HEK293T (cell line): ENCODE measurements at regions not wholly inside any gene's neighbourhood (a gene's known extent, or its start where the extent isn't known, plus 50 kb on each side); places are given as distances from the start of the nearest gene placed in this dataset.

Experiments
- CTCF ChIA-PET: fragments of 350-600 bp; formaldehyde crosslinking; extraction: SDS; loops from one replicate; lab custom pipeline; 2021; ENCODE audit warnings: antibody characterized with exemption, inconsistent platforms; lab: Yijun Ruan, JAX
- POLR2A ChIA-PET: fragments of 350-600 bp; formaldehyde crosslinking; extraction: SDS; loops from one replicate; lab custom pipeline; 2020; ENCODE audit warnings: antibody characterized with exemption, inconsistent platforms; lab: Yijun Ruan, JAX
- DNase-seq: peaks from one replicate; pipeline ENCODE4 v3.0.0; 2012; ENCODE audit warnings: mixed read lengths; ENCODE audit errors: extremely low spot score
- ARNT ChIP-seq: fragments of 450-650 bp; IDR thresholded peaks from 2 replicates; pipeline ENCODE4 v1.6.1; 2017; ENCODE audit warnings: mild to moderate bottlenecking
- BHLHE40 ChIP-seq: fragments of 450-650 bp; IDR thresholded peaks from 2 replicates; pipeline ENCODE4 v1.6.1; 2016; ENCODE audit warnings: mild to moderate bottlenecking, moderate library complexity, borderline replicate concordance
- CTBP1 ChIP-seq: fragments of 450-650 bp; IDR thresholded peaks from 2 replicates; pipeline ENCODE4 v1.6.1; 2016; ENCODE audit warnings: borderline replicate concordance
- ELF4 ChIP-seq: fragments of 450-650 bp; IDR thresholded peaks from 2 replicates; pipeline ENCODE4 v1.6.1; 2017; ENCODE audit warnings: antibody characterized with exemption
- FOXA1 ChIP-seq: fragments of 450-650 bp; IDR thresholded peaks from 2 replicates; pipeline ENCODE4 v1.6.1; 2016; ENCODE audit warnings: mild to moderate bottlenecking
- FOXK2 ChIP-seq: fragments of 450-650 bp; IDR thresholded peaks from 2 replicates; pipeline ENCODE4 v1.6.1; 2016; ENCODE audit warnings: mild to moderate bottlenecking
- FOXM1 ChIP-seq: fragments of 450-650 bp; IDR thresholded peaks from 2 replicates; pipeline ENCODE4 v1.6.1; 2017; ENCODE audit warnings: mild to moderate bottlenecking, borderline replicate concordance
- HDGF ChIP-seq: fragments of 450-650 bp; IDR thresholded peaks from 2 replicates; pipeline ENCODE4 v1.6.1; 2017; ENCODE audit warnings: antibody characterized with exemption, borderline replicate concordance
- L3MBTL2 ChIP-seq: fragments of 450-650 bp; conservative IDR thresholded peaks from 2 replicates; pipeline ENCODE4 v1.6.1; 2016; ENCODE audit warnings: mild to moderate bottlenecking
- LEF1 ChIP-seq: fragments of 450-650 bp; IDR thresholded peaks from 2 replicates; pipeline ENCODE4 v1.6.1; 2017; ENCODE audit warnings: mild to moderate bottlenecking, borderline replicate concordance
- NFRKB ChIP-seq: fragments of 450-650 bp; IDR thresholded peaks from 2 replicates; pipeline ENCODE4 v1.6.1; 2016; ENCODE audit warnings: mild to moderate bottlenecking, moderate library complexity
- SP1 ChIP-seq: fragments of 450-650 bp; IDR thresholded peaks from 2 replicates; pipeline ENCODE4 v1.6.1; 2017
- SUZ12 ChIP-seq: fragments of 450-650 bp; IDR thresholded peaks from 2 replicates; pipeline ENCODE4 v1.6.1; 2016; ENCODE audit warnings: mild to moderate bottlenecking
- TARDBP ChIP-seq: fragments of 450-650 bp; IDR thresholded peaks from 2 replicates; pipeline ENCODE4 v1.6.1; 2016
- ZNF384 ChIP-seq: fragments of 450-650 bp; IDR thresholded peaks from 2 replicates; pipeline ENCODE4 v1.6.1; 2016
- TF ChIP-seq, protein P1 (sequence below): fragments of 450-650 bp; IDR thresholded peaks from 2 replicates; pipeline ENCODE4 v1.6.1; 2016

DNA sequence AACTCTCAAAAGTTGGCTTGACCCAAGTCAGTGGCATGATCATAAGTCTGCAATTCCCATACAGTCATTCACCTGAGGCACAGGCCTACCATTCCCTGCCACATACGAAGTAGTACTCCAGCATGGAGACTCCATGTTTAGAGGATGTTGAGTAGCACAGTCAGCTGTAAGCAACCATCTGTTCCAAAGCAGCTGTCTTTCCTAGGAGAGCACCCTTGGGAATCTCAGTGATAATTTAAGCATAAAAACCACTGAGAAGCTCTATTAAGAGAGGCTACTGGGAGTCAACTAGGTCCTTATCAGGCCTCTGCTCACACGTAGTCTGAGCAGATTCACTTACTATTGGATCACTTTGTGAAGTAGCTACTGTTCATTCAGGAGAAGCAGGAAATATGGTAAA, 61.6 kb upstream of the UNC5B start:
- TF ChIP-seq NFRKB (no peak), FOXK2 (no peak), BHLHE40 (no peak), ZNF384 (no peak), TARDBP (no peak), FOXA1 (no peak), ELF4 (no peak), L3MBTL2 (no peak), FOXM1 (no peak), SP1 (no peak), CTBP1 (no peak), SUZ12 (no peak), HDGF (no peak), ARNT (no peak), LEF1 (no peak)
- TF ChIP-seq, protein P1, sequence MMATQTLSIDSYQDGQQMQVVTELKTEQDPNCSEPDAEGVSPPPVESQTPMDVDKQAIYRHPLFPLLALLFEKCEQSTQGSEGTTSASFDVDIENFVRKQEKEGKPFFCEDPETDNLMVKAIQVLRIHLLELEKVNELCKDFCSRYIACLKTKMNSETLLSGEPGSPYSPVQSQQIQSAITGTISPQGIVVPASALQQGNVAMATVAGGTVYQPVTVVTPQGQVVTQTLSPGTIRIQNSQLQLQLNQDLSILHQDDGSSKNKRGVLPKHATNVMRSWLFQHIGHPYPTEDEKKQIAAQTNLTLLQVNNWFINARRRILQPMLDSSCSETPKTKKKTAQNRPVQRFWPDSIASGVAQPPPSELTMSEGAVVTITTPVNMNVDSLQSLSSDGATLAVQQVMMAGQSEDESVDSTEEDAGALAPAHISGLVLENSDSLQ = no peak
- ChIA-PET POLR2A (no interaction called here), CTCF (no interaction called here)
- no peak for DNase-seq

DNA sequence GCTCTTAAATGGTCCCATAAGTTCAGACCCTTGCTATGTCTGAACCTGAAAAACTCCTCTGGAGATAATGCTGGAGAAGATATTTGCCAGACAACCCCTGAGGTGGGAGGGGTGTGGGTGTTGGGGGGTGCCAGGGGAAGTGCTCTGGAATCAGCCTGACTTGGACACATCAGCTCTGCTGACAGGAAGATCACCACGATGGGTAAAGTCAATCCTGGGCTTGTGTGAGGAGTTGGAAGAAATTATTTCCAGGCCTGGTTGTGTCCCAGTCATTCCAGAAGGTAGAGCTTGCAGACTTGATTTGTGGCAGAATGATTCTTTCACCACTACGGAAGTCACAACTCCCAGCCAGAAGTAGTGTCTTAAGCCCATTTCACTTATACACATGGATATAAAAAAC, 60.3 kb upstream of the UNC5B start:
- DNase-seq = no peak
- POLR2A ChIA-PET = no interaction called here
- CTCF ChIA-PET = no interaction called here
- no peak for TF ChIP-seq LEF1
- no peak for TF ChIP-seq BHLHE40
- no peak for TF ChIP-seq SP1
- TF ChIP-seq FOXM1 = no peak
- no peak for TF ChIP-seq TARDBP
- TF ChIP-seq SUZ12 = no peak
- TF ChIP-seq L3MBTL2 = no peak
- no peak for TF ChIP-seq CTBP1
- TF ChIP-seq, protein P1 = no peak
- TF ChIP-seq FOXA1 = no peak
- no peak for TF ChIP-seq FOXK2
- no peak for TF ChIP-seq ZNF384
- no peak for TF ChIP-seq ELF4
- no peak for TF ChIP-seq ARNT

DNA sequence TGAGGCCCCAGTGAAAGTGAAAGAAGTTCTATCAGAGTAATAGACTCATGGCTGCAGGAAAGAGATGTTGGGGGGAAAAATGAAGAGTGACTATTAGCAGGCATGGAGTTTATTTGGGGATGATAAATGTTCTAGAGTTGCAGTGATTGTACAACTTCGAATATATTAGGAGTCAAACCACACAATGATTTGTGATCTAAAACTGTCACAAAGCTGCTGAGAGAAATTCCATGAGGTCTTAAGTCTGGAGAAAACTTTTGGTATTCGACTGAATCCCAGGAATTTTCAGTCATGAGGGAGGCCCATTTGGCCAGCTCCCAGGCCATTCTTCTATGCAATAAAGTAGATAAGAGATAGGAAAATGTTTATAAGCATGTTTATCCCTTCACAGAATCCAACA, 55.9 kb upstream of the UNC5B start:
- ChIA-PET CTCF (no interaction called here), POLR2A (no interaction called here)
- DNase-seq = no peak

DNA sequence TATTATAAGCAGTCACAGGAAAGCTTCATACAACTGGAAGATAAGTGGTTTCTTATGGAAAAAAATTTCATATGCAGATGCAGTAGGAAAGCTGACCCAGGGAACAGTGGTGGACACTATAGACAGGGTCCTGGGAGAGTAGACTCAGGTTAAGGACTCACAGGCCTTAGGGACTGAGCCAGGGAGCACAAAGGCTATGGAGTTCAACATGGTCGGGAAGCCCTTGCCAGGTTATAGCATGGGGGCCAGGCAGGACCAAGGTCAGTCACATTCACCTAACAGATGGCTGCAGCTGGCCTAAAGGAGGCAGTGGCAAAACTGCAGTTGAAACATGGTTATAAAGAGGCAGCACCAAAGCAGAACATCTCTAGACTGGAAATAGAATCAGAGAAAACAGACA, 54.9 kb upstream of the UNC5B start:
- no peak for TF ChIP-seq ARNT
- no peak for TF ChIP-seq NFRKB
- TF ChIP-seq FOXA1 = no peak
- no peak for TF ChIP-seq CTBP1
- TF ChIP-seq HDGF = no peak
- TF ChIP-seq, protein P1 = no peak
- no peak for TF ChIP-seq TARDBP
- TF ChIP-seq FOXK2 = no peak
- TF ChIP-seq ZNF384 = no peak
- TF ChIP-seq BHLHE40 = no peak
- no peak for TF ChIP-seq SUZ12
- no peak for TF ChIP-seq LEF1
- no peak for TF ChIP-seq L3MBTL2
- no peak for TF ChIP-seq FOXM1
- no peak for TF ChIP-seq ELF4
- no peak for TF ChIP-seq SP1
- ChIA-PET CTCF (no interaction called here), POLR2A (no interaction called here)
- DNase-seq = no peak

More for the DNA sequence above, 55.9 kb upstream of the UNC5B start:
- TF ChIP-seq FOXK2 (no peak), TARDBP (no peak), ELF4 (no peak), ZNF384 (no peak), NFRKB (no peak)

DNA sequence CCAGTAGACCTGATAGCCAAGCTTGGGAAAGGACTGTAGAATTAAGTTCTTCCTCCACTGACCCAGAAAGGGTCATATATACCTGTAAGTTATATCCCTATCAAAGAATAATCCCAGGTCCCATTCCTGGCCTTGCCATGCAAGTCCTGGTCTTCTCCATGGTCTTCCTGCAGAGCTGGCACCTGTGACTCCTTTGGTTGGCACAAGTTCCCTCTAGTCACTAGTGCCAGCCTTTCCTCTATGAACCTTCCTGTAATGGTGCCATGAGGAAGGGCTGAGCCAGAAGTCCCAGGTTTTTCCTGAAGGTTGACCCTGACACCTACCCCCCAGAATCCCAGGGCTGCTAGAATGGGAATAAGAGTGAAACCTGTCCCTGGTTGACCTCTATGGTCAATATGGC, 54.1 kb upstream of the UNC5B start:
- CTCF ChIA-PET = no interaction called here
- DNase-seq = no peak
- POLR2A ChIA-PET = no interaction called here
- TF ChIP-seq BHLHE40 (no peak), FOXM1 (no peak), FOXK2 (no peak), HDGF (no peak), L3MBTL2 (no peak), ELF4 (no peak), ZNF384 (no peak), SP1 (no peak), ARNT (no peak), FOXA1 (no peak), LEF1 (no peak), TARDBP (no peak)
- TF ChIP-seq, protein P1 = no peak

DNA sequence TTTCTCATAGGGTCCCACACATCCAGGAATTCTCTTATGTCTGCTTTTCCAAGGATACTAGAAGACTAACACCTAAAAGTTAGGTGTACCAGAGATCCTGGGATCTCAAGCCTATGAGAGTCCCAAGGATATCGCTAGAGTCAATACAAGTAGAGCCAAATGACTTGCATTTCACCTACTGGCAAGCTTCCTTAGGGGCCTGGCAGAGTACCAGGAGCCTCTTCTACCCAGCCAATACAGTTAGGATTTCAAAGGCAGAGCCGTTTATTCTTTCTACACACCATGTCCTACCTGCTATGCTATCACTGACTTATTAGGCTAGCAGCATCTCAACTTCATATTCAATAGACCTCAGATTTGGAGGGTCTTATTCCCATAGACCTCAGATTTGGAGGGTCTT, 53.5 kb upstream of the UNC5B start:
- ChIA-PET CTCF (no interaction called here), POLR2A (no interaction called here)
- TF ChIP-seq FOXK2 (no peak), HDGF (no peak), ELF4 (no peak), ZNF384 (no peak), ARNT (no peak), BHLHE40 (no peak), FOXA1 (no peak), L3MBTL2 (no peak), NFRKB (no peak), TARDBP (no peak), FOXM1 (no peak), SUZ12 (no peak), LEF1 (no peak), SP1 (no peak), CTBP1 (no peak)
- TF ChIP-seq, protein P1 = no peak
- DNase-seq = no peak
